Middle frontal gyrus (tissue), 1 donor: ENCODE measurements at regions not wholly inside any gene's neighbourhood (a gene's known extent, or its start where the extent isn't known, plus 50 kb on each side); places are given as distances from the start of the nearest gene placed in this dataset.
"Not testable (repeated sequence)": the region's sequence is repeated elsewhere in the genome, so short reads cannot be mapped to it uniquely, and the experiment has no call there.

Experiments used
- DNase-seq: peaks from one replicate; pipeline ENCODE4 v3.0.0-alpha.2; 2015; ENCODE audit warnings: low spot score; ENCODE audit errors: extremely low spot score

GRCh38 chr12:131436922-131437705, 273.8 kb upstream of the SFSWAP start:
- DNase-seq: no peak

- DNase-seq: no peak
These were observed 273.0 kb upstream of the SFSWAP start for GRCh38 chr12:131437706-131438492.

- not testable (repeated sequence) for DNase-seq
These were observed 272.4 kb upstream of the SFSWAP start for GRCh38 chr12:131438493-131438835.

- no peak for DNase-seq
These were observed 272.0 kb upstream of the SFSWAP start for GRCh38 chr12:131438881-131439280.

- not testable (repeated sequence) for DNase-seq
These were observed 271.1 kb upstream of the SFSWAP start for GRCh38 chr12:131439752-131440151.

GRCh38 chr12:131440209-131441059, 270.5 kb upstream of the SFSWAP start:
- not testable (repeated sequence) for DNase-seq

GRCh38 chr12:131441060-131441396, 269.9 kb upstream of the SFSWAP start:
- DNase-seq: no peak

GRCh38 chr12:131441638-131442336, 269.1 kb upstream of the SFSWAP start:
- DNase-seq: no peak

- DNase-seq: no peak
These were observed 268.5 kb upstream of the SFSWAP start for GRCh38 chr12:131442337-131442918.

GRCh38 chr12:131443019-131444000, 267.6 kb upstream of the SFSWAP start:
- no peak for DNase-seq

GRCh38 chr12:131444220-131445164, 266.4 kb upstream of the SFSWAP start:
- DNase-seq: no peak

GRCh38 chr12:131445184-131445774, 265.6 kb upstream of the SFSWAP start:
- DNase-seq: no peak

- DNase-seq: no peak
These were observed 265.1 kb upstream of the SFSWAP start for GRCh38 chr12:131445795-131446194.

- DNase-seq: not testable (repeated sequence)
These were observed 263.3 kb upstream of the SFSWAP start for GRCh38 chr12:131447636-131448035.

- DNase-seq: no peak
These were observed 262.6 kb upstream of the SFSWAP start for GRCh38 chr12:131448254-131448795.

- DNase-seq: no peak
These were observed 261.9 kb upstream of the SFSWAP start for GRCh38 chr12:131449027-131449426.

- DNase-seq: no peak
These were observed 258.4 kb upstream of the SFSWAP start for GRCh38 chr12:131452444-131452860.
